Cardiac septum (tissue), 1 donor: ENCODE measurements at regions not wholly inside any gene's neighbourhood (a gene's known extent, or its start where the extent isn't known, plus 50 kb on each side); places are given as distances from the start of the nearest gene placed in this dataset.

ENCODE experiments used
- DNase-seq: peaks from one replicate; pipeline ENCODE4 v3.0.0-alpha.2; 2020; ENCODE audit warnings: low spot score
- intact Hi-C: fragments of 100-400 bp; cut with DNase I; formaldehyde crosslinking; loops from one replicate; pipeline ENCODE4 v1.14.0; 2022
- donor health status: DM: no; HTN: no; CAD: no.

DNA sequence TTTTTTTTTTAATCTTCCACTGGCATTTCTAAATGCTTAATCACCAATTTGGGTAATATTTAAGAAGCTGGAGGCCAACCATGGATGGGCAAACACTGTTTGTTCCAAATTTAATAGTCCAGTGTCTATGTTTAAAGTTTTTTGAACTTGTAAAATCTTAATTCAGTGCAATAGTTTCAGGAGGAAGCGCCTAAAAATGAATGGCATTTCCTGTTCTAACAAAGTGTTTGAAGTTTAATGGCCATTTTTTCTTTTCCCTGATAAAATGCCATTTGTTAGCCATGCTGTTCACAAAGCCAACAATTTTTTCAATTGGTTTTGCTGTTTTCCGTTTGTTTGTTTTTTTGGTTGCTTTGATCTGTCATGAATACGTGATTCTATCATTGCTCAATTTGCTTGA, 552.1 kb downstream of the LMO4 start:
- intact Hi-C loops: no loop called here
- DNase-seq: no peak

DNA sequence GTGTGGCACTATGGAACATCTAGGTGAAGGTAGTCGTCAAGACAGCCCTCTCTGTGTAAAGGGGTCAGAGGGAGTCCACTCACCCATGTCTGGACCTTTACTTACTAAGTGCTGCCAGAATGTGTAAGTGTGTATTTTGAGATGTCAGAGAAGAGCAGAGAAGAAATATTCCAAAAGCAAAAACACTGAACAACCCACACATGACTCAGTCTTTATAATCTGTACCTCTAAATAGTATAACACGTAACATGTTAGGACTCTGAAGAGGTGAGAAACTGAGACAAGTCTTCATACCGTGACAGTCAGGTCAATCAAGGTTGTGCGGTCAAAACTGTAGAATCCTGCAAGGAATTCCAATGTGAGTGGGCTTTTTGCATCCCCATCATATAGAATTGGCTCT, 555.2 kb downstream of the LMO4 start:
- DNase-seq: no peak
- intact Hi-C loops: no loop called here

DNA sequence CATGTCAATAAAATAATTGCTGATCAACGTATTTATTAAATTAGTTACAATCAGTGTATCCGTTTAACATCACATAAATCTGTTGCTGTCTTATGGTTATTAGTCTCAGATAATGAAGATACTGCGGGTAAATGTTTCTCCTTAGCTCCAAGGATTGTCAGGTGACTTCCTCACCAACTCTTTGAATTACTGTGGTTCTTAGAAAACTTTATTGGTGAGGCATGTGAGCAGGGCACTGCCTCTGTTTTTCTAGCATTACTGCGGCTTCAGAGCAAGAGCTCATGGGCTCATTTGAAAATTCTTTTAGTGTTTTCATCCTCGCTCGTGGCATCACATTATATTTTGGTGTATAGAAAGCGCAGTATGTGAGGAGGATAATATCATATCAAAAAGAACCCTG, 555.9 kb downstream of the LMO4 start:
- DNase-seq: no peak
- intact Hi-C loops: no loop called here

DNA sequence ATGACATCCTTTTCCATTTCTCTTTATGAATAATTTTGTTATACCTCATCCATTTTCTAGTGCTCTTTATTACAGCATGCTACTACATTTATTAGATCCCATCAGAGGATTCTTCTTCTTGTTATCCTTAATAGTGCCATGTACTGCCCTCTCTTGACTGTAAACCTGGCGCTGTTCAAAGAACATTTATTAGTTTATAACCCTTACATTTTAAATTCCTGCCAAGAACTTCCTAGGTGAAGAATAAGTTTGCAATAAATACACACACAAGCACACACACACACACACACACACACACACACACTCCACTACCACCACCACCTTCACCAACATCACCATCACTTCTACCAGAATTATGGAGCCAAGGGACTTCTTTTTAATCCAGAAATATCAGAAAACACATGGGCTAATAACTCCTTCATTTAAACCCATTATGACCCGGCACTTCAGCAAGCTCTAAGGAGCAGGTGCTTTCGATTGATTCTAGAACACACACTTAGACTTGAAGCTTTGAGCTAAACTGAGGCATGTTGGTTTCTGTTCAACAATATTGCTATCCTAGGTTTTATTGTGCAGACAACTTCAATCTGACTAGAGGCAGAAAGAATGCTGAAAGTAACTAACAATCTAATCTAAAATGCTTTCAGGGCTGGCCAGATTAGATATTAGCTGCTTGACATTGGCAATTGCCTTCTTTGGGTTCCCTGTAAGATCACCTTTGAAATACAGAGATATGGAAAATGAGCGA, 556.8 kb downstream of the LMO4 start:
- intact Hi-C loops: no loop called here
- no peak for DNase-seq

DNA sequence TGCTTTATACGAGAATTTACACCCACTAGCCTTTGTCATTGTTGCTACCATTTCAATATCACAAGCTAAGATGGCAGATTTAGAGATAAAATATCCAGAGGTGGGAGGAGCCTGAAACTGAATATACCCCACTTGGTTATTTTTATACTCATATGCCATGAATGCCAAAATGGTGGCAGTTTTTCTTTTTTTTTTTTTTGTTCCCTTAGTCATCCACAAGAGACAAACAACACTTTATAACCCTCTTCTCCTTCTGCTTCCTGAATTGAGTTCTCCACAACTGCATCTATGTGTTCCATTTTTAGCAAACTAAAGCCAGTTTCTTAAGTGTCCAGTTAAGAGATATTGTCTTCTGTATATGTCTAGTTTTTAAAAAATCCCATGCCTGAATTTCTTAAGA, 558.4 kb downstream of the LMO4 start:
- intact Hi-C loops: no loop called here

DNA sequence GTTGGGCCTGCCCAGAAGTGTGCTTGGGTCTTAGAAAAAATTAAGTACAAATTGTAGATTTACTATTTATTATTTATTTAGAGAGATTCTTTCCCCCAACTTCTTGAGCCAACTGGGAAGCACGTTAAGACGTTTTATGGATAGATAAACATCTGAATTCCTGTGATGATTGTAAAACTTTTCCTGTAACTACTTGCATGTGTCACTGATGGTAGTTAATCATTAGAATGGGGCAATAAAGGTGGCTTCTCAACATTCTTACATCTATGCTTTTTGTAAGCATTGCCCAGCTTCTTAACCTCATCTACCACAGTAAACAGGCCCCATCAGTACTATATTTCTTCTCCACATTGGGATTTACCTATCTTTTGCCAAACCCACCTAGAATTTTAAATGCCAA, 559.8 kb downstream of the LMO4 start:
- intact Hi-C loops: no loop called here
- no peak for DNase-seq

More for the DNA sequence above, 558.4 kb downstream of the LMO4 start:
- DNase-seq: no peak

DNA sequence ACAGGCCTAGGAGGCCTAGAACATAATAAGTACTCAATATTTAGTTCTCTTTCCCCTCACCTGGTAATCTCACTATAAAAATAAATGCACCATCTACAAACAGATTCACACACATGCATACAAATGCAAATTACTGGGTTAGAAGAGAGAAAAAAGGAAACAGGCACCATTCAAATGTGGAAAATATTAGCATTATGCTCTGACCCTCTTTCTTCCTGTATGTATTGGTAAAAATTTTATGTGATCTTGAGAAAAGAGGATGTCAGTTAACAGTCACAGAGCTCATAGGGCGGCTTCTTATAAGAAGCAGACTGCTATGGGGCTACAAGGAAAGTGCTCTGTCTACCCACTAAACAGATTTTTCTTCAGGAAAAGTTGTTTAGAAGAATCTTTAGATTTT, 565.4 kb downstream of the LMO4 start:
- DNase-seq: no peak
- intact Hi-C loops: no loop called here

DNA sequence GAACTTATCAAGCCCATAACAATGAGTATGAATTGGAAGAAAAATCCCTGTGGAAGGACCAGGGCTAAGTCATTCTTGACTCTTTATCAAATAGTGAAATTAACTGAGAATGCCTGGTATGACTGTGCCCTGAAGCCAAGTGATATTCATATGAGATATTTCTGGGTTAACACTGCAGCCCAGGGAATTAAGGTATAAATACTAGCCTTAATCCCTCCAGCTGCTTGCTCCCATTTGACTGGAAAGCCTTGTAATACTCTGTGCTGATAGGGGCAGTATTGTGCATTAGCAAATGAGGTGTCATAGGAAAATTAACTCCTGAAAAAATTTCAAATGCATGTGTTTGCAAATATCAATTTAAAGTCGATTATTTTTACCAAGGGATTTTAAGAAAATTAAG, 568.8 kb downstream of the LMO4 start:
- intact Hi-C loops: no loop called here

DNA sequence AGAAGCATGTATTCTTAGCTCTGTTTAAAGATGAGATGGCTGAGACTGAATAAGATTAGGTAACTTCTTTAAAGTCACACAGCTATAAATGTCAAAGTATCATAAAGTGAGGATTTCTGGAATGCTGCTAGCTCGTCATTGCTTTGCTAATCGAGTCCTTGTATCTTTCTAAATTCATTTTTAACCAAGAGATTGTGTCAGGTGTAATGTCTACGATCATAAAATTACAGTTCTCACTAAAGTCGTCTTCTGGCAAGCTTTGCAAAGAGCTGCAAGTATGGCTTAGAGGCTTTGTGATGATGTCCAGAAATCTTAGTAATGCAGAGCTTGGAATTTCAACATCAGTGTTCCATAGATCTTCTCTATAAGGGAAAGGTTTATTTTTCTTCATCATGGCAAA, 569.8 kb downstream of the LMO4 start:
- DNase-seq: no peak
- intact Hi-C loops: no loop called here

More for the DNA sequence above, 568.8 kb downstream of the LMO4 start:
- no peak for DNase-seq

DNA sequence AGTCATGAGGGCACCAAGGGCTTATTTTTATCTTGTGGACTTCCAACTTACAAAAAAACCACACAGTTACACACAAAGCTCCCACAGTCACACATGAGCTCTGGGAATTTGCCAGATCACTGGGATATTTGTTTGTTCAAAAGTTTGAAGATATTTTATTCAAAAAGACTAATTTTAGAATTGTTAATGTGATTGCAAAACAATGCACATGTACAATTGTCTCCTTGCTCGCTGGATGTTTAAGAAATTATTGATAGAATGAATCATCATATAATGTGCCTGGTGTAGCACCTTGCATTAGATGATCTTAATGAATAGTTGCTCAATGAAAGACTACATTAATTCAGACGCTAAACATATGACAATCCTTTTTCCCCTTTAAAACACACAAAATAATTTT, 570.3 kb downstream of the LMO4 start:
- no peak for DNase-seq
- intact Hi-C loops: no loop called here

DNA sequence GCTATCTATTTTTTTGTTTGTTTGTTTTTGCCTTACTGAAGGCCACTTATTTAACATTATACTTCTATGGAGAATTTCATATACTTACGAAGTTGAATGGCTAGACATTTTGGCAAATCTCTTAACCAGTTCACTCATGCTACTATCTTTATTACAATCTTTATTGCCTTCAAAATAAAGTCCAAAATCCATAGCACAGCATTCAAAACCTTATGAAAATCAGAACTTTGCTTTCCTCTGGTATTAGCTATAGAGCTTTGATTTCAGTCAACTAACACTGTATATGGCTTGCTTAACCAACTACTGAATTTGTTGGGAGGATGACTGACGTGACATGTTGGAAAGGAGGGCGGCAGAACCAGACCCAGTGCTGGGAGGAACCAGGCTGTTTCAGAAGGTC, 571.1 kb downstream of the LMO4 start:
- intact Hi-C loops: no loop called here

DNA sequence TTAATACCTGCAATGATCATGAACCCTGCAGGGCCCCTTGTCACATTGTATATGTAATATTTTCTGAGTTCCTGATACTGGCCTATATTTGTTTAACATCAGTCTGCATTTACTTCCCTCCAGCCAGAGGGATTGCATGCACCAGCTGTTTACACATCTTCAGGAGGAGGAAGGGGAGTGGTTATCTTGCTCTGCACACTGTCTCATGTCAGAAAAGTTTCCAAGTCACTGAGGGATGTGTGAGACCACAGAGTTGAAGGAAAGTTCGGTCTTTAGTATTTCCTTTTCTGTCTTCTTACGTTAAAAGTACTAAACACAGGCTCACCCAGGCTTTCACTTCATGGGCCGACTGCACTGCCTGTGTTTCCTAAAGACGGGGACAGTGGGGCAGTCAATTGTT, 574.1 kb downstream of the LMO4 start:
- DNase-seq: no peak
- intact Hi-C loops: no loop called here

More for the DNA sequence above, 571.1 kb downstream of the LMO4 start:
- no peak for DNase-seq

DNA sequence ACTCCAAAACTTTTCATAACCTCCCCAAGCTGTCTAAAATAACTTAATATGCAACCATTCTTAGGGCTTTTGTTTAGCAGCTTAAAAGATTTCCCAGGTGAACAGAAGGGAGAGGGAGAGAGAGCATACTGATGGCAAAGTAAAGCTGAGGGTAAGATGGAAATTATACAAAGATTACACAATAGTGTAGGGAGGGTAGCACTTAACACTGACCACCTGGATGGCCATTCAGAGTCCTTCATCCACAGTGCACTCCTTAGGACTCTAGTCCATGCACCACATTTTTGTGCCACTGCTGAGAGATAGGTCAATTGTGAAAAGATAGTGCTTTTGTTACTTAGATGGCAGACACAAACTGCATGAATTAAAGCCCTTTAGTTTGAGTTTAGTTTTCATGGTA, 574.6 kb downstream of the LMO4 start:
- DNase-seq: no peak
- intact Hi-C loops: no loop called here

DNA sequence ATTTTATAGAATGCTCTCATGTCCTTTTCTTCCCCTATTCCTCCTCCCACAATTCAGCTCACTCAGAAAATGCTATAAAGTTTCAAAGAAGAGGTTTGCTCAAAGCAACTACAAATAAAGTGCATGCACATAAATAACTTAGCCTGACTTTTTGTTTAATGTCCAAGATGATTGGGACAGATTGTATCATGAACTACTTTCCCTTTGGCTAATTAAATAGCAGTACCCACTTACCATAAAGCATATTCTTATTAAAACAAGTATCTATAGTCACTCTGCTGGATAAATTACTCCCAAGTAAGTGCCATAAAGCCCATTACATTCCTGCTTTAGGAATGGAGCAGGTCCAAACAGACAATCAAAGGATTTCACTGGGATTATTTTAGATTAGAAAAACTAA, 576.0 kb downstream of the LMO4 start:
- DNase-seq: no peak
- intact Hi-C loops: no loop called here

DNA sequence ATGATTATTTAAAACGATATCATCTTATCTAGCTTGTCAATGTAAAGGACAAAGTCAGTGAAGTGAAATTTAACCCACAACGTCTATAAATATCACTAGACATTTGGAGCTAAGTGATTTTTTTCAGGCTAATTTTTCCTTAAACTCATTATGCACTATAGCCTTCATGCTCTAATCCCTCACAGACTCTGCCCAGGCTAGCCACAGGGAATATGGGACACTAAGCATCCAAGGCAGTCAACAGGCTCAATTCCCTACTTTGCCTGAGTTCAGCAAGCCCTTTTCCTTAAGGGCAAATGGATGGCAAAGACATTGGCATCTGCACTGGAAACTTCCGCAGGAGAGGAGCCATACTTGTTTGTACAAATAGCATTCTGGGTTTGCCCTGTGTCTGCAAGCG, 577.0 kb downstream of the LMO4 start:
- intact Hi-C loops: no loop called here
- no peak for DNase-seq

DNA sequence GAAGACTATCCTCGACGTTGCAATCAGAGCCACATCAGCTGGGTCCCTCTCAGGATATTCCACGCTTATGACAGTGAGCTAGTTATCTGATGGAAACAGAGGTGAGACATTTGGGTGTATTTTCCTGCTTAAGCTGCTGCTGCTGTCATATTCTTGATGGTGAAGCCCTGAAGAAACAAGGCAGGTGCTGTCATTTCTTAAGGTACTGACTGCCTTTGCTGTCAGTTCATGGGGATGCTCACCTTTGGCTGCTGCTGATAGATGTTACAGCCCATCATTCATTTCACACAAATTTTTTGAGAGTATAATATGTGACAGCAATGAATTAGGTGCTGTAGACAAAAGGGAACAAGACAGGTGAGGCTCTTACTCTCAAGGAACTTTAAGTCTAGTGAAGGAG, 577.4 kb downstream of the LMO4 start:
- DNase-seq: no peak
- intact Hi-C loops: no loop called here

DNA sequence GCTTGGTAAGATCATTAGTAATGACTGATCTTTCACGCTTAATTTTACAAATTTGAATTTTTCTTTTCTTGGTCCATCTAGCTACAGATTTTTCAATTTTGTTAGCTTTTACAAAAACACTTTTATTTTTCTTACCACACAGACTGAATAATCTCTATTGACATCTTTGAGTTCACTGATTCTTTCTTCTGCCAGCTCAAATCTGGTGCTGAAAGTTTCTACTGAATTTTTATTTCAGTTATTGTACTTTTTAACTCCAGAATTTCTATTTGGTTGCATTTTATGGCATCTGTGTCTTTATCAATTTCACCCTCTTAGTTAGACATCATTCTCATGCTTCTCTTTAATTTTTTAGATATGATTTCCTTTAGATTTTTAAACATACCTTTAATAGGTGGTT, 584.7 kb downstream of the LMO4 start:
- DNase-seq: no peak
- intact Hi-C loops: no loop called here

DNA sequence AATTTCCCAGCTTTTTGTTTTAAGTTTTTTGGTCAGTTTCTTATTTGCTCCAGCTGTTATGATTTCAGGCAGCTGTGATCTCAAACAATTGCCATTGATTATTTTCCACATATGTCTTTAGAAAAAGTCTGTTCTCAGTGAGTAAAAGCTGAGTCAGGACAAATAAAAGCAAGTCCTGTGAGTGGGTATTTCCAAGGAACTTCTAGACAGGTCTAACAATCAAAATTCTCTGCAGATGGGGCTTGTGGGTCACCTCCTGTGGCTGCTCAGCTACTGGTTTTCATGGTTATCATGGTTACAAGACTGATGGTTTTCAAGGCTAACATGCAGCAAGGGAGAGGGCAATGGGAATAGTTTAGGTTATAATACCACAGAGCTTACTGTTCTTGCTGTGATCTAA, 585.7 kb downstream of the LMO4 start:
- no peak for DNase-seq
- intact Hi-C loops: no loop called here

DNA sequence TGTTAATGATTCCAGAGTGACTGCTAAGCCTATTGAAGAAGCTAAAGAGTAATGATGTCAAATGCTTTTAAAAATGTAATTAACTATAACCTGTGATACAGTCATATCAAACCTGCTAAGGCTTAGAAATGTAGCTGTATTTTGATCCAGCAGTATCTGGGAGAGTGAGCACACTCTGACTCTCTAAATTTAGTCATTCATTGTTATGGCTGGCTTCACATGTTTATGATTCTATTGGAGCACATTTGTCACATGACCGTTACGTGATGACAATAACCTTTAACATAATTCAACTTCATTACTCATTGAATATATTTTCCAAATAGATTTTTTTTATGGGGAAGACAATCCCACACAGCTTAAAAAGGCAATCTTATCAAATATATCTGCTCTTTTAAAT, 587.1 kb downstream of the LMO4 start:
- no peak for DNase-seq
- intact Hi-C loops: no loop called here

DNA sequence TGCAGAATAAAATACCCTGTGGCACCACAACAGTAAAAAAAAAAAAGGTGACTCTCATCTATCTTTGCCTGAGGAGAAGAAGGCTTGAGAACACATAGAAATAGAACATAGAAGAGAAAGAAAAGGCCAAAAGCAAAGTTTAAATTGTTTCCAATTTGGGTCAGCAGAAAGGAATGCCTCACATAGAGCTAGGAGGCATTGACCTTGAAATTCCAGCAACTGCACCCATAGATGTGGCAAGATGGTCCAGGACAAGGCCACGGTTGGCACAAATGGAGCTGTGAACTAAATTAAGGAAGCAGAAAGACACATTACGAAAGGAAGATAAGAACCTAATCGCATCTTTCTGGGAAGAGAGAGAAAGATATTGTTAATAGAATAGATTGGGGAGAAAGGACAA, 588.3 kb downstream of the LMO4 start:
- DNase-seq: no peak
- intact Hi-C loops: no loop called here

DNA sequence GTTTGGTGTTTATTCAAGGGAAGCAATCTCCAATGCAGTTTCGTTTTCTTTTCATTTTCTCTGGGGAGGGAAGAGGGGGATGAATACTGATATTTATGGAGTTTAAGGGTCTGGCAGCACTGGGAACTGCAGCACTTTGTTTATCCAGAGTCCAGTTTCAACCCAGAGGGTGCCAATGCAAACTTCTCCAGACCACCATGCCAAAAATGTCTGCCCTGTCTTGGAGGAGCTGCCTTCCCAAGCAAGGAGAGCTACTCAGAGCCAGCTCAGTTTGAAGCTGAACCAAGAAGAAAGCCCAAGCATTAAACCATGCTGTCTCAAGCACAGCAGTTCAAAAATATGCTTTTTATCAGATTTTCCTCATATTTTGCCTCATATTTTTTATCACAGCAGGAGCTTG, 589.7 kb downstream of the LMO4 start:
- no peak for DNase-seq
- intact Hi-C loops: no loop called here

DNA sequence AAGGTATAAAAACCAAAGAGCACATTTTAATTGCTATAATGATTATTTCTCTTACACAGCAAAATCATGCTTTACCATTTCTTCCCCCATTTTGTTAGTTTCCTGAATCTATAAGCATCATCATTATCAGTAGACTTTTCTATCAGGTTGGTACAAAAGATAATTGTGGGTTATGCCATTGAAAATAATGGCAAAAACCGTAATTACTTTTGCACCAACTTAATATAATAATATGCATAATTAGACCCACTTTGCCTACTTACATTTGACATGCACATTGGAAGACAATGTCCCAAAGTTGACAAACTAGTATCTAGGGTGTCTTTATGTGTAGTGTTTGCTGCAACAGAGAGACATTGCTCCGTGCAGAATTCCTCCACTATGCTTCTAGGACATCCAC, 594.2 kb downstream of the LMO4 start:
- DNase-seq: no peak
- intact Hi-C loops: no loop called here
